ENCODE measurements at regions not wholly inside any gene's neighbourhood (a gene's known extent, or its start where the extent isn't known, plus 50 kb on each side); places are given as distances from the start of the nearest gene placed in this dataset.
"Not testable (repeated sequence)": the region's sequence is repeated elsewhere in the genome, so short reads cannot be mapped to it uniquely, and the experiment has no call there.

GRCh38 chrX:896256-896655 lies 265.7 kb downstream of the SHOX start:
- DNase-seq (ENCODE audit: low read depth) = no peak

GRCh38 chrX:889966-890651 lies 259.5 kb downstream of the SHOX start:
- no peak for DNase-seq (ENCODE audit: low read depth)

GRCh38 chrX:887724-888123 lies 257.1 kb downstream of the SHOX start:
- DNase-seq (ENCODE audit: low read depth) = not testable (repeated sequence)

- DNase-seq (ENCODE audit: low read depth) = no peak
Observed at GRCh38 chrX:883588-883987, 253.0 kb downstream of the SHOX start.

- not testable (repeated sequence) for DNase-seq (ENCODE audit: low read depth)
Observed at GRCh38 chrX:879756-880698, 249.4 kb downstream of the SHOX start.

GRCh38 chrX:874061-874460 lies 243.5 kb downstream of the SHOX start:
- DNase-seq (ENCODE audit: low read depth) = no peak

GRCh38 chrX:873016-873415 lies 242.4 kb downstream of the SHOX start:
- no peak for DNase-seq (ENCODE audit: low read depth)

- no peak for DNase-seq (ENCODE audit: low read depth)
Observed at GRCh38 chrX:872090-872489, 241.5 kb downstream of the SHOX start.

GRCh38 chrX:871626-872025 lies 241.0 kb downstream of the SHOX start:
- DNase-seq (ENCODE audit: low read depth) = no peak

GRCh38 chrX:867966-868647 lies 237.5 kb downstream of the SHOX start:
- no peak for DNase-seq (ENCODE audit: low read depth)

- no peak for DNase-seq (ENCODE audit: low read depth)
Observed at GRCh38 chrX:867502-867901, 236.9 kb downstream of the SHOX start.

- no peak for DNase-seq (ENCODE audit: low read depth)
Observed at GRCh38 chrX:866441-866990, 235.9 kb downstream of the SHOX start.

GRCh38 chrX:865422-865821 lies 234.8 kb downstream of the SHOX start:
- no peak for DNase-seq (ENCODE audit: low read depth)

GRCh38 chrX:861921-862320 lies 231.3 kb downstream of the SHOX start:
- DNase-seq (ENCODE audit: low read depth) = no peak

GRCh38 chrX:861340-861890 lies 230.8 kb downstream of the SHOX start:
- DNase-seq (ENCODE audit: low read depth) = no peak

GRCh38 chrX:859329-859728 lies 228.7 kb downstream of the SHOX start:
- no peak for DNase-seq (ENCODE audit: low read depth)

GRCh38 chrX:858542-859078 lies 228.0 kb downstream of the SHOX start:
- DNase-seq (ENCODE audit: low read depth) = no peak

GRCh38 chrX:857376-857775 lies 226.8 kb downstream of the SHOX start:
- no peak for DNase-seq (ENCODE audit: low read depth)

GRCh38 chrX:856566-857290 lies 226.1 kb downstream of the SHOX start:
- no peak for DNase-seq (ENCODE audit: low read depth)

GRCh38 chrX:853304-853703 lies 222.7 kb downstream of the SHOX start:
- DNase-seq (ENCODE audit: low read depth) = no peak

GRCh38 chrX:850471-850916 lies 219.9 kb downstream of the SHOX start:
- no peak for DNase-seq (ENCODE audit: low read depth)
